GM12878 (cell line): ENCODE measurements at regions not wholly inside any gene's neighbourhood (a gene's known extent, or its start where the extent isn't known, plus 50 kb on each side); places are given as distances from the start of the nearest gene placed in this dataset.
A peak's percentile ranks its signal among the peaks of the same experiment; 100 is the strongest.

ENCODE experiments used
- CREM ChIP-seq: IDR thresholded peaks from 2 replicates; pipeline ENCODE4 v1.6.1; 2014; ENCODE audit warnings: antibody characterized with exemption, low read depth
- DPF2 ChIP-seq: fragments of 450-650 bp; IDR thresholded peaks from 2 replicates; pipeline ENCODE4 v1.6.1; 2017; ENCODE audit warnings: mild to moderate bottlenecking
- ETV6 ChIP-seq, 2 experiments: fragments of 450-650 bp in 1 of 2; IDR thresholded peaks in 1 of 2; conservative IDR thresholded peaks in 1 of 2; 2 replicates each; pipeline ENCODE4 v1.6.1; 2014; ENCODE audit warnings: antibody characterized with exemption in 1 of 2, borderline replicate concordance in 1 of 2, low read depth in 1 of 2, mild to moderate bottlenecking in 1 of 2, moderate library complexity in 1 of 2
- IKZF1 ChIP-seq: fragments of 450-650 bp; conservative IDR thresholded peaks from 2 replicates; pipeline ENCODE4 v1.6.1; 2017; ENCODE audit warnings: antibody characterized with exemption, mild to moderate bottlenecking
- JUND ChIP-seq: IDR thresholded peaks from 2 replicates; pipeline ENCODE4 v1.6.1; 2012; ENCODE audit warnings: low read depth, mild to moderate bottlenecking, low read length, improper control_type of control experiment, moderate library complexity
- MXI1 ChIP-seq: fragments of 150-350 bp; IDR thresholded peaks from 2 replicates; pipeline ENCODE4 v1.6.1; 2011; ENCODE audit warnings: low read depth, mild to moderate bottlenecking, inconsistent platforms, low read length, improper control_type of control experiment
- MYB ChIP-seq: fragments of 150-350 bp; IDR thresholded peaks from 2 replicates; pipeline ENCODE4 v1.6.1; 2014; ENCODE audit warnings: mild to moderate bottlenecking, low read depth, low read length, borderline replicate concordance
- NFIC ChIP-seq: IDR thresholded peaks from 2 replicates; pipeline ENCODE4 v1.6.1; 2012; ENCODE audit warnings: low read depth, mild to moderate bottlenecking, inconsistent platforms, low read length, moderate library complexity
- NFYA ChIP-seq: IDR thresholded peaks from 2 replicates; pipeline ENCODE4 v1.6.1; 2011; ENCODE audit warnings: low read depth, mild to moderate bottlenecking, low read length, improper control_type of control experiment, borderline replicate concordance
- NR2C2 ChIP-seq: IDR thresholded peaks from 2 replicates; pipeline ENCODE4 v1.6.1; 2011; ENCODE audit warnings: borderline replicate concordance, low read depth; ENCODE audit not compliant: control insufficient read depth, insufficient read length
- NR2F1 ChIP-seq: fragments of 450-650 bp; conservative IDR thresholded peaks from 2 replicates; pipeline ENCODE4 v1.6.1; 2017; ENCODE audit warnings: mild to moderate bottlenecking
- POLR2AphosphoS5 ChIP-seq: IDR thresholded peaks from 2 replicates; pipeline ENCODE4 v1.6.1; 2011; ENCODE audit warnings: mild to moderate bottlenecking, low read length, inconsistent platforms
- TBL1XR1 ChIP-seq: IDR thresholded peaks from 2 replicates; pipeline ENCODE4 v1.6.1; 2012; ENCODE audit warnings: low read depth, low read length, improper control_type of control experiment
- TCF12 ChIP-seq: IDR thresholded peaks from 2 replicates; pipeline ENCODE4 v1.6.1; 2011; ENCODE audit warnings: low read depth, mild to moderate bottlenecking, low read length
- YBX1 ChIP-seq: fragments of 450-650 bp; IDR thresholded peaks from 2 replicates; pipeline ENCODE4 v1.6.1; 2016; ENCODE audit warnings: antibody characterized with exemption
- ZBED1 ChIP-seq: IDR thresholded peaks from 2 replicates; pipeline ENCODE4 v1.6.1; 2016; ENCODE audit warnings: borderline replicate concordance
- ZNF217 ChIP-seq: fragments of 450-650 bp; IDR thresholded peaks from 2 replicates; pipeline ENCODE4 v1.6.1; 2017; ENCODE audit warnings: antibody characterized with exemption, mild to moderate bottlenecking
- ZNF24 ChIP-seq: fragments of 450-650 bp; IDR thresholded peaks from 2 replicates; pipeline ENCODE4 v1.6.1; 2017; ENCODE audit warnings: antibody characterized with exemption, mild to moderate bottlenecking
- TF ChIP-seq, protein P1 (sequence below): IDR thresholded peaks from 2 replicates; pipeline ENCODE4 v1.6.1; 2012; ENCODE audit warnings: low read depth, low read length, improper control_type of control experiment
- TF ChIP-seq, protein P2 (sequence below): IDR thresholded peaks from 2 replicates; pipeline ENCODE4 v1.6.1; 2012; ENCODE audit warnings: low read length, inconsistent platforms
- TF ChIP-seq, protein P3 (sequence below): IDR thresholded peaks from 2 replicates; pipeline ENCODE4 v1.6.1; 2012; ENCODE audit warnings: mild to moderate bottlenecking, low read depth, low read length
- TF ChIP-seq, protein P4 (sequence below): fragments of 450-650 bp; IDR thresholded peaks from 2 replicates; pipeline ENCODE4 v1.6.1; 2017; ENCODE audit warnings: mild to moderate bottlenecking

DNA sequence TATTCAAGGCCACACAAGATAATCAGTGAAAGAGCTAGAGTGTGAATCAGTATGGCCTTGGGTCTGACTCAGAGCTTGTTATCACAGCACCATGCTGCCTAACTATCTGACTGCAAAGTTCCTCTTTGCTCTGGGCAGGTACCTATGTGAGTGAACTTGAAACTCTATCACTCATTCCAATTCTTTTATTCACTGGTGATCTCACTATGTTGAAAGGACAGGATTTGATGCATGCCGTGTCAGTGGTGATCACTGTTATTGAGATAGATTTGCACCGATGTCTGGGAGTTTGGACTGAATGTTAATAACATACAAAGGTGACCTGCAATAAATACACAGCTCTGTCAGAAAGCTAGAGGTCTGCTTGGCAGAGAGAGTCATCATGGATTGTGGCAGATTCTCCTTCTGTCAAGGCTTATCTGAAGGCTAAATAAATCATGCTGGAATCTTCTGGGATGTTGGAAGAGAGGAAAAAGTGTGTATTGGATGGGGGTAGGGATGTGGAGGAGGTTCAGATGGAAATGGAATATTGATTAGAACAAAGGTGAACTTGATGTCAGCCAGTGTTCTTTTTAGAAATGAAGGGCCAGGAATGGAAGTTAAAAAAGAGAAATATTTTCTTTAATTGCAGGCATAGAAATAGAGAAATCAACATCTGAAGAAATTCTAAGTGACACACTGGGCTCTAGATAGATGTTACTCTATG lies 91.8 kb upstream of the TNC start (continued):
- TF ChIP-seq TCF12: no peak
- TF ChIP-seq CREM: peak; percentile 81
- TF ChIP-seq, protein P1, sequence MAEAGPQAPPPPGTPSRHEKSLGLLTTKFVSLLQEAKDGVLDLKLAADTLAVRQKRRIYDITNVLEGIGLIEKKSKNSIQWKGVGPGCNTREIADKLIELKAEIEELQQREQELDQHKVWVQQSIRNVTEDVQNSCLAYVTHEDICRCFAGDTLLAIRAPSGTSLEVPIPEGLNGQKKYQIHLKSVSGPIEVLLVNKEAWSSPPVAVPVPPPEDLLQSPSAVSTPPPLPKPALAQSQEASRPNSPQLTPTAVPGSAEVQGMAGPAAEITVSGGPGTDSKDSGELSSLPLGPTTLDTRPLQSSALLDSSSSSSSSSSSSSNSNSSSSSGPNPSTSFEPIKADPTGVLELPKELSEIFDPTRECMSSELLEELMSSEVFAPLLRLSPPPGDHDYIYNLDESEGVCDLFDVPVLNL: no peak
- no peak for TF ChIP-seq TBL1XR1
- TF ChIP-seq, protein P2, sequence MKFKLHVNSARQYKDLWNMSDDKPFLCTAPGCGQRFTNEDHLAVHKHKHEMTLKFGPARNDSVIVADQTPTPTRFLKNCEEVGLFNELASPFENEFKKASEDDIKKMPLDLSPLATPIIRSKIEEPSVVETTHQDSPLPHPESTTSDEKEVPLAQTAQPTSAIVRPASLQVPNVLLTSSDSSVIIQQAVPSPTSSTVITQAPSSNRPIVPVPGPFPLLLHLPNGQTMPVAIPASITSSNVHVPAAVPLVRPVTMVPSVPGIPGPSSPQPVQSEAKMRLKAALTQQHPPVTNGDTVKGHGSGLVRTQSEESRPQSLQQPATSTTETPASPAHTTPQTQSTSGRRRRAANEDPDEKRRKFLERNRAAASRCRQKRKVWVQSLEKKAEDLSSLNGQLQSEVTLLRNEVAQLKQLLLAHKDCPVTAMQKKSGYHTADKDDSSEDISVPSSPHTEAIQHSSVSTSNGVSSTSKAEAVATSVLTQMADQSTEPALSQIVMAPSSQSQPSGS: peak; percentile 81
- TF ChIP-seq ZNF217: no peak
- TF ChIP-seq NR2F1: no peak
- no peak for TF ChIP-seq MXI1
- TF ChIP-seq ZBED1: no peak; the same call in 1 of the 2 replicates
- TF ChIP-seq JUND: 0 out of 2 replicates have a peak, but pooled peaks have one; percentile 44
- TF ChIP-seq, protein P3, sequence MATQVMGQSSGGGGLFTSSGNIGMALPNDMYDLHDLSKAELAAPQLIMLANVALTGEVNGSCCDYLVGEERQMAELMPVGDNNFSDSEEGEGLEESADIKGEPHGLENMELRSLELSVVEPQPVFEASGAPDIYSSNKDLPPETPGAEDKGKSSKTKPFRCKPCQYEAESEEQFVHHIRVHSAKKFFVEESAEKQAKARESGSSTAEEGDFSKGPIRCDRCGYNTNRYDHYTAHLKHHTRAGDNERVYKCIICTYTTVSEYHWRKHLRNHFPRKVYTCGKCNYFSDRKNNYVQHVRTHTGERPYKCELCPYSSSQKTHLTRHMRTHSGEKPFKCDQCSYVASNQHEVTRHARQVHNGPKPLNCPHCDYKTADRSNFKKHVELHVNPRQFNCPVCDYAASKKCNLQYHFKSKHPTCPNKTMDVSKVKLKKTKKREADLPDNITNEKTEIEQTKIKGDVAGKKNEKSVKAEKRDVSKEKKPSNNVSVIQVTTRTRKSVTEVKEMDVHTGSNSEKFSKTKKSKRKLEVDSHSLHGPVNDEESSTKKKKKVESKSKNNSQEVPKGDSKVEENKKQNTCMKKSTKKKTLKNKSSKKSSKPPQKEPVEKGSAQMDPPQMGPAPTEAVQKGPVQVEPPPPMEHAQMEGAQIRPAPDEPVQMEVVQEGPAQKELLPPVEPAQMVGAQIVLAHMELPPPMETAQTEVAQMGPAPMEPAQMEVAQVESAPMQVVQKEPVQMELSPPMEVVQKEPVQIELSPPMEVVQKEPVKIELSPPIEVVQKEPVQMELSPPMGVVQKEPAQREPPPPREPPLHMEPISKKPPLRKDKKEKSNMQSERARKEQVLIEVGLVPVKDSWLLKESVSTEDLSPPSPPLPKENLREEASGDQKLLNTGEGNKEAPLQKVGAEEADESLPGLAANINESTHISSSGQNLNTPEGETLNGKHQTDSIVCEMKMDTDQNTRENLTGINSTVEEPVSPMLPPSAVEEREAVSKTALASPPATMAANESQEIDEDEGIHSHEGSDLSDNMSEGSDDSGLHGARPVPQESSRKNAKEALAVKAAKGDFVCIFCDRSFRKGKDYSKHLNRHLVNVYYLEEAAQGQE: no peak
- peak; percentile 85 for TF ChIP-seq DPF2
- peak; percentile 61 for TF ChIP-seq IKZF1
- TF ChIP-seq, protein P4, sequence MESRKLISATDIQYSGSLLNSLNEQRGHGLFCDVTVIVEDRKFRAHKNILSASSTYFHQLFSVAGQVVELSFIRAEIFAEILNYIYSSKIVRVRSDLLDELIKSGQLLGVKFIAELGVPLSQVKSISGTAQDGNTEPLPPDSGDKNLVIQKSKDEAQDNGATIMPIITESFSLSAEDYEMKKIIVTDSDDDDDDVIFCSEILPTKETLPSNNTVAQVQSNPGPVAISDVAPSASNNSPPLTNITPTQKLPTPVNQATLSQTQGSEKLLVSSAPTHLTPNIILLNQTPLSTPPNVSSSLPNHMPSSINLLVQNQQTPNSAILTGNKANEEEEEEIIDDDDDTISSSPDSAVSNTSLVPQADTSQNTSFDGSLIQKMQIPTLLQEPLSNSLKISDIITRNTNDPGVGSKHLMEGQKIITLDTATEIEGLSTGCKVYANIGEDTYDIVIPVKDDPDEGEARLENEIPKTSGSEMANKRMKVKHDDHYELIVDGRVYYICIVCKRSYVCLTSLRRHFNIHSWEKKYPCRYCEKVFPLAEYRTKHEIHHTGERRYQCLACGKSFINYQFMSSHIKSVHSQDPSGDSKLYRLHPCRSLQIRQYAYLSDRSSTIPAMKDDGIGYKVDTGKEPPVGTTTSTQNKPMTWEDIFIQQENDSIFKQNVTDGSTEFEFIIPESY: no peak
- TF ChIP-seq POLR2AphosphoS5: no peak
- peak; percentile 98 for TF ChIP-seq ZNF24
- TF ChIP-seq NFIC: peak; percentile 82; the same call in 1 of the 2 replicates
- TF ChIP-seq YBX1: no peak
- TF ChIP-seq NR2C2: no peak
- peak in 1 of 2 experiments; percentile 66; a peak in 2 of 4 replicates for TF ChIP-seq ETV6 (conservative IDR thresholded peaks at IDR 0.05 in 1 of 2, IDR thresholded peaks at IDR 0.05 in 1 of 2; ENCODE audit: borderline replicate concordance in 1 of 2, low read depth in 1 of 2)
- TF ChIP-seq NFYA: no peak
- TF ChIP-seq MYB: no peak
- TF ChIP-seq, all 136 proteins: peak for 33
